H9 (cell line): ENCODE measurements at regions not wholly inside any gene's neighbourhood (a gene's known extent, or its start where the extent isn't known, plus 50 kb on each side); places are given as distances from the start of the nearest gene placed in this dataset.
A peak's percentile ranks its signal among the peaks of the same experiment; 100 is the strongest.

Source experiments
- DNase-seq: peaks from one replicate; pipeline ENCODE4 v3.0.0-alpha.2; 2017
- H2AFZ ChIP-seq: one replicate; pipeline ENCODE4 v1.6.1; 2013; ENCODE audit warnings: mild to moderate bottlenecking, low read length, control low read depth, moderate library complexity
- H2AK5ac ChIP-seq: 2 replicates; pipeline ENCODE4 v1.6.1; 2013; ENCODE audit warnings: low read length, control low read depth, mixed read lengths; ENCODE audit not compliant: insufficient read length
- H2BK120ac ChIP-seq: one replicate; pipeline ENCODE4 v1.6.1; 2013; ENCODE audit warnings: low read depth, mild to moderate bottlenecking, low read length, control low read depth, inconsistent platforms; ENCODE audit not compliant: poor library complexity, severe bottlenecking
- H2BK12ac ChIP-seq: 2 replicates; pipeline ENCODE4 v1.6.1; 2013; ENCODE audit warnings: low read length, control low read depth, mixed read lengths, low read depth; ENCODE audit not compliant: insufficient read length
- H2BK15ac ChIP-seq: 2 replicates; pipeline ENCODE4 v1.6.1; 2013; ENCODE audit warnings: low read depth, low read length, control low read depth
- H2BK20ac ChIP-seq: one replicate; pipeline ENCODE4 v1.6.1; 2013; ENCODE audit warnings: low read depth, mild to moderate bottlenecking, low read length, control low read depth, inconsistent platforms; ENCODE audit not compliant: poor library complexity, severe bottlenecking
- H2BK5ac ChIP-seq: 2 replicates; pipeline ENCODE4 v1.6.1; 2013; ENCODE audit warnings: low read length, control low read depth, mixed read lengths; ENCODE audit not compliant: insufficient read length
- H3K14ac ChIP-seq: 2 replicates; pipeline ENCODE4 v1.6.1; 2013; ENCODE audit warnings: low read length, control low read depth; ENCODE audit not compliant: insufficient read depth
- H3K18ac ChIP-seq: 2 replicates; pipeline ENCODE4 v1.6.1; 2013; ENCODE audit warnings: low read depth, mild to moderate bottlenecking, mixed read lengths, low read length, control low read depth; ENCODE audit not compliant: insufficient read length
- H3K23ac ChIP-seq: 2 replicates; pipeline ENCODE4 v1.6.1; 2013; ENCODE audit warnings: low read length, control low read depth, mixed read lengths, low read depth; ENCODE audit not compliant: insufficient read length
- H3K23me2 ChIP-seq: 2 replicates; pipeline ENCODE4 v1.6.1; 2013; ENCODE audit warnings: low read depth, mild to moderate bottlenecking, mixed read lengths, low read length, control low read depth; ENCODE audit not compliant: insufficient read length, poor library complexity, severe bottlenecking
- H3K27ac ChIP-seq: 2 replicates; pipeline ENCODE4 v1.5.1; 2013; ENCODE audit warnings: low read length, control low read depth, mixed read lengths, low read depth; ENCODE audit not compliant: insufficient read length
- H3K27me3 ChIP-seq: 2 replicates; pipeline ENCODE4 v1.6.1; 2013; ENCODE audit warnings: low read length, control low read depth, inconsistent platforms; ENCODE audit not compliant: insufficient read depth
- H3K4ac ChIP-seq: 2 replicates; pipeline ENCODE4 v1.6.1; 2013; ENCODE audit warnings: low read depth, mild to moderate bottlenecking, control low read depth, inconsistent platforms, low read length, moderate library complexity
- H3K4me1 ChIP-seq: 2 replicates; pipeline ENCODE4 v1.6.1; 2013; ENCODE audit warnings: low read length, control low read depth, inconsistent platforms; ENCODE audit not compliant: insufficient read depth
- H3K4me2 ChIP-seq: 2 replicates; pipeline ENCODE4 v1.6.1; 2013; ENCODE audit warnings: low read length, control low read depth, mixed read lengths; ENCODE audit not compliant: insufficient read length, insufficient read depth
- H3K56ac ChIP-seq: 2 replicates; pipeline ENCODE4 v1.6.1; 2013; ENCODE audit warnings: low read depth, mild to moderate bottlenecking, mixed read lengths, low read length, control low read depth; ENCODE audit not compliant: insufficient read length
- H3K79me1 ChIP-seq: 2 replicates; pipeline ENCODE4 v1.6.1; 2013; ENCODE audit warnings: low read depth, mild to moderate bottlenecking, moderate library complexity, low read length, control low read depth, inconsistent platforms; ENCODE audit not compliant: insufficient read depth, poor library complexity, severe bottlenecking
- H3K79me2 ChIP-seq: 2 replicates; pipeline ENCODE4 v1.6.1; 2013; ENCODE audit warnings: low read length, control low read depth, inconsistent platforms; ENCODE audit not compliant: insufficient read depth
- H3K9ac ChIP-seq: 2 replicates; pipeline ENCODE4 v1.6.1; 2013; ENCODE audit warnings: low read length, control low read depth, mixed read lengths; ENCODE audit not compliant: insufficient read length; ENCODE audit errors: extremely low read depth
- H3K9me3 ChIP-seq: one replicate; pipeline ENCODE4 v1.6.1; 2013; ENCODE audit warnings: low read depth, low read length, inconsistent platforms; ENCODE audit not compliant: control insufficient read depth
- H3T11ph ChIP-seq: one replicate; pipeline ENCODE4 v1.6.1; 2013; ENCODE audit warnings: mild to moderate bottlenecking, low read length, control low read depth, inconsistent platforms
- H4K20me1 ChIP-seq: one replicate; pipeline ENCODE4 v1.6.1; 2013; ENCODE audit not compliant: control insufficient read depth, insufficient read length, insufficient read depth
- H4K5ac ChIP-seq: 2 replicates; pipeline ENCODE4 v1.6.1; 2013; ENCODE audit warnings: low read depth, mild to moderate bottlenecking, mixed read lengths, low read length, control low read depth; ENCODE audit not compliant: insufficient read length
- H4K8ac ChIP-seq: replicated peaks from 2 replicates; pipeline ENCODE4 v1.6.1; 2013; ENCODE audit warnings: low read length, control low read depth, mixed read lengths, low read depth; ENCODE audit not compliant: insufficient read length
- H4K91ac ChIP-seq: 2 replicates; pipeline ENCODE4 v1.6.1; 2013; ENCODE audit warnings: low read depth, mild to moderate bottlenecking, moderate library complexity, mixed read lengths, low read length, control low read depth; ENCODE audit not compliant: insufficient read length
- H3K27ac Mint-ChIP-seq, 3 experiments: 2 replicates in 2 of 3; 3 replicates in 1 of 3; pipeline ENCODE4 v1.8.0; 2020 to 2021; ENCODE audit warnings: mixed read lengths in 3 of 3, mild to moderate bottlenecking in 1 of 3, moderate library complexity in 1 of 3
- H3K27me3 Mint-ChIP-seq: 2 replicates; pipeline ENCODE4 v1.8.0; 2021; ENCODE audit warnings: low read depth, mild to moderate bottlenecking, moderate library complexity, mixed read lengths
- H3K36me3 Mint-ChIP-seq, 3 experiments: 2 replicates in 2 of 3; 3 replicates in 1 of 3; pipeline ENCODE4 v1.8.0; 2020 to 2021; ENCODE audit warnings: low read depth in 3 of 3, mixed read lengths in 3 of 3; ENCODE audit not compliant: insufficient read depth in 1 of 3
- H3K4me1 Mint-ChIP-seq, 2 experiments: 2 replicates each; pipeline ENCODE4 v1.8.0; 2020; ENCODE audit warnings: mixed read lengths in 2 of 2
- H3K4me3 Mint-ChIP-seq, 2 experiments: 2 replicates in 1 of 2; 3 replicates in 1 of 2; pipeline ENCODE4 v1.8.0; 2020 to 2021; ENCODE audit warnings: mild to moderate bottlenecking in 2 of 2, mixed read lengths in 2 of 2, moderate library complexity in 1 of 2
- H3K9me3 Mint-ChIP-seq, 2 experiments: 2 replicates in 1 of 2; 3 replicates in 1 of 2; pipeline ENCODE4 v1.8.0; 2020; ENCODE audit warnings: mild to moderate bottlenecking in 2 of 2, mixed read lengths in 2 of 2, moderate library complexity in 1 of 2
- CTCF ChIP-seq: fragments of 200-600 bp; sonication (generic); conservative IDR thresholded peaks from 3 replicates; pipeline ENCODE4 v1.8.0; 2021; ENCODE audit warnings: antibody characterized with exemption, mild to moderate bottlenecking
- WGBS: extraction: QIAGEN DNeasy Blood & Tissue Kit; methylation state at CpG from one replicate; pipeline ENCODE4 v1.1.7; 2013; ENCODE audit warnings: missing lambda C conversion rate, low lambda C conversion rate, mixed read lengths; ENCODE audit not compliant: insufficient read length; ENCODE audit errors: extremely low coverage; 5-methylcytosine and 5-hydroxymethylcytosine counted together

- Histone ChIP-seq H4K5ac (no peak overlapping the region), H3K27ac (no peak overlapping the region), H2AK5ac (no peak overlapping the region), H3K4me2 (no peak overlapping the region), H3K56ac (no peak overlapping the region), H3K23ac (no peak overlapping the region), H3K18ac (no peak overlapping the region), H3K79me2 (no peaks in the 10 kb centered on the region), H2BK120ac (no peak overlapping the region), H3K9me3 (no peaks in the 10 kb centered on the region), H3K4me1 (no peaks in the 10 kb centered on the region; the same call in 1 of the 2 replicates), H3K79me1 (no peaks in the 10 kb centered on the region), H3K27me3 (no peaks in the 10 kb centered on the region), H2BK15ac (no peak overlapping the region), H2AFZ (no peak overlapping the region), H3K14ac (no peak overlapping the region), H3K23me2 (no peaks in the 10 kb centered on the region), H3K4ac (no peak overlapping the region), H4K20me1 (no peaks in the 10 kb centered on the region), H3T11ph (no peak overlapping the region), H3K9ac (no peak overlapping the region), H2BK12ac (no peak overlapping the region), H4K8ac (no peak overlapping the region), H4K91ac (no peak overlapping the region), H2BK5ac (no peak overlapping the region), H2BK20ac (no peak overlapping the region)
- H3K9me3 Mint-ChIP-seq, result peaks cover 2 to 4% of the 10 kb centered on the region in 2 experiments; a peak in 2 of 5 replicates
- H3K27me3 Mint-ChIP-seq, result no peaks in the 10 kb centered on the region
- WGBS, result no CpG with 5 or more reads among the region's 6 CpGs
- H3K27ac Mint-ChIP-seq, result peak overlapping the region in 1 of 3 experiments; percentile 1; a peak in 1 of 7 replicates
- H3K4me3 Mint-ChIP-seq, result no peak overlapping the region
- no peak for TF ChIP-seq CTCF
- H3K36me3 Mint-ChIP-seq, result peaks cover 0 to 4% (median 0%) of the 10 kb centered on the region in 3 experiments; a peak in 2 of 7 replicates
- DNase-seq, result no peak
- peaks cover 26 to 35% of the 10 kb centered on the region in 2 experiments for H3K4me1 Mint-ChIP-seq
Observed at GRCh38 chr2:53455094-53455493, 312.5 kb upstream of the CHAC2 start.
